Smooth muscle cell (in vitro differentiated cells): ENCODE measurements at regions not wholly inside any gene's neighbourhood (a gene's known extent, or its start where the extent isn't known, plus 50 kb on each side); places are given as distances from the start of the nearest gene placed in this dataset.

Source experiments
- DNase-seq: peaks from one replicate; lab custom pipeline; 2025; ENCODE audit not compliant: unreplicated experiment; lab: John Stamatoyannopoulos, UW
- H2AFZ ChIP-seq: fragments of 200-600 bp; sonication (generic); 2 replicates; pipeline ENCODE4 v1.6.0; 2016; ENCODE audit warnings: antibody characterized with exemption, low read depth, mild to moderate bottlenecking
- H3F3A ChIP-seq: fragments of 200-600 bp; sonication (generic); 2 replicates; pipeline ENCODE4 v1.6.0; 2017; ENCODE audit warnings: antibody characterized with exemption, low read depth
- H3K27ac ChIP-seq: fragments of 200-600 bp; sonication (generic); 2 replicates; pipeline ENCODE4 v1.5.1; 2016; ENCODE audit warnings: low read depth, mild to moderate bottlenecking
- H3K27me3 ChIP-seq: fragments of 200-600 bp; sonication (generic); 2 replicates; pipeline ENCODE4 v1.6.1; 2016; ENCODE audit warnings: low read depth, mild to moderate bottlenecking
- H3K36me3 ChIP-seq: fragments of 200-600 bp; sonication (generic); 2 replicates; pipeline ENCODE4 v1.5.1; 2016; ENCODE audit warnings: low read depth
- H3K4me1 ChIP-seq: fragments of 200-600 bp; sonication (generic); 2 replicates; pipeline ENCODE4 v1.5.1; 2016; ENCODE audit warnings: low read depth
- H3K4me2 ChIP-seq: fragments of 200-600 bp; sonication (generic); 2 replicates; pipeline ENCODE4 v1.6.0; 2016; ENCODE audit warnings: mild to moderate bottlenecking
- H3K4me3 ChIP-seq: fragments of 200-600 bp; sonication (generic); 2 replicates; pipeline ENCODE4 v1.5.1; 2016; ENCODE audit warnings: mild to moderate bottlenecking
- H3K79me2 ChIP-seq: fragments of 200-600 bp; sonication (generic); 2 replicates; pipeline ENCODE4 v1.6.0; 2016; ENCODE audit warnings: low read depth, mild to moderate bottlenecking
- H3K9ac ChIP-seq: fragments of 200-600 bp; sonication (generic); 2 replicates; pipeline ENCODE4 v1.6.0; 2016; ENCODE audit warnings: low read depth
- H3K9me3 ChIP-seq: fragments of 200-600 bp; sonication (generic); replicated peaks from 2 replicates; pipeline ENCODE4 v1.5.1; 2016; ENCODE audit warnings: low read depth
- H4K20me1 ChIP-seq: fragments of 200-600 bp; sonication (generic); 2 replicates; pipeline ENCODE4 v1.6.0; 2016; ENCODE audit warnings: low read depth
- CTCF ChIP-seq: fragments of 200-600 bp; sonication (generic); IDR thresholded peaks from 2 replicates; pipeline ENCODE4 v1.5.1; 2017; ENCODE audit warnings: borderline replicate concordance, mild to moderate bottlenecking, antibody characterized with exemption; ENCODE audit not compliant: insufficient read depth, poor library complexity, severe bottlenecking
- WGBS: methylation state at CpG from one replicate; pipeline ENCODE4 v1.1.7; 2016; ENCODE audit warnings: low lambda C conversion rate; 5-methylcytosine and 5-hydroxymethylcytosine counted together

DNA sequence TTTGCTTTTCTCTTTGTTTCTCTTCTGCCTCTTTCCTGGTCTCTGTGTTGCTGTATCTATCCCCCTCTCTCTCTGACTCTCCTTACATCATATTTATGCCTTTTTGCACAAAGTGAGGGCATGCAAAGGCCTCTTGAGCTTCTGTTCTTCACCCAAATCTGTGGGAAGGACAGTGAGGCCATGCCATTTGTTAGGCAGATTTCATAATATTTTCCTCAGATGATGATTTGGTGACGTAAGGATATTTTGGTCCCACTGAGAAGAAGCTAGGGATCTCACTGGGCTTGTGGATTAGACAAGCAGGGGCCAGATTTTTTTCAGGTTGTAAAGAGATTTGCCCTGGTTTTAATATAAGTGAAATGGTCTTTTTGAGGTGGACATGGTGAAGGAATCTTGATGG, 249.4 kb upstream of the USP24 start:
- WGBS: 85% methylated on average over 1 of the region's 1 CpG
- Histone ChIP-seq H3K27ac (no peak overlapping the region), H3K4me3 (no peak overlapping the region), H3F3A (no peaks in the 10 kb centered on the region), H3K27me3 (no peaks in the 10 kb centered on the region), H3K9ac (no peak overlapping the region), H4K20me1 (no peaks in the 10 kb centered on the region), H2AFZ (peak overlapping the region; percentile 29), H3K4me2 (no peak overlapping the region), H3K79me2 (no peaks in the 10 kb centered on the region), H3K4me1 (no peaks in the 10 kb centered on the region), H3K9me3 (no peaks in the 10 kb centered on the region), H3K36me3 (no peaks in the 10 kb centered on the region)
- TF ChIP-seq CTCF: no peak
- DNase-seq: no peak

DNA sequence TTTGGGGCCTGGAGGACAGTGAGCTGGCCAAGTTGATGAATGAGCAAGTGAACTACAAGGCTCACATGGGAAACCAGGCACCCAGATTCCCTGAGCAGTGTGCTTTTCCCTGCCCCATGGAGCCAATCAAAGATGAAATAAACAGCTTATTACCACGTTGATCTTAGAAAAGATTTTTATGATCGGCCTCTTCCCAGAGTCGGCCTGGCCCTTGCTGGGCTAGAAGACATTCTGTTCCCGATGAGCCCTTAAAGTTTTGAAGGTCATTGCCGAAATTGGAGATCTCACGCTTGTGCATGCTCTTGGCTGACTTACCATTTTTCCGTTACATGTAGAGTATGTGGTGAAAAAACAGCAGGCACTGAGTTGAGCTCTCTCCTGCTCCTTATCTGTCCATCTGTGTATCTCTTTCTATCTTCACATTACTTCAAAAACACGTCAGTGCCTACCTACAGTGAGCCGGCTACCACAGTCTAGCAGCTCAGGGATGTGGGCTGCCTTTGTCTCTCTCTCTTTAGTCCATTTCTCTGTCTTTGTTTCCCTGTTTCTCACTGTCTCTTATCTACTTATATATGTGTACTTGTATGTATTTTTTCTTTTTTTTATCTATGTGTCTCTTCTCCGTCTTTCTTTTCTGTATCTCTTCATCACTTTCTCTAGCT, 248.8 kb upstream of the USP24 start:
- WGBS: 90% methylated on average over 10 of the region's 10 CpGs
- no peaks in the 10 kb centered on the region for H3K79me2 ChIP-seq

DNA sequence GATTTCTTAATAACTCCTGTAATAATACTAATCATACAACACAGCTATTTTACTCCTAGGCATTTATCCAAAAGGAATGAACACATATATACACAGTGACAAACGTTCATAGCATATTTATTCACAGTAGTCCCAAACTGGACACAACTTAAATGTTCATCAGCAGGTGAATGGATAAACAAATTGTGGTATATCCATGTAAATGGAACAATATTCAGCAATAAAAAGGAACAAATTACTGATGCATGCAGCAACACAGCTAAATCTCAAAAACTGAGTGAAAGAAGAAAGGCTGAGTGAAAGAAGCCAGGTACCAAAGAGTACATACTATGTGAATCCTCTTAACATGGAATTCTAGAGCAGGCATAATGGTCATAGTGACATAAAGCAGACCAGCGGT, 242.7 kb upstream of the USP24 start:
- DNase-seq: no peak
- Histone ChIP-seq H2AFZ (no peak overlapping the region), H4K20me1 (no peaks in the 10 kb centered on the region), H3K9me3 (no peaks in the 10 kb centered on the region), H3K4me1 (no peaks in the 10 kb centered on the region), H3F3A (no peaks in the 10 kb centered on the region), H3K27ac (no peak overlapping the region), H3K4me3 (no peak overlapping the region), H3K36me3 (no peaks in the 10 kb centered on the region), H3K27me3 (no peaks in the 10 kb centered on the region), H3K9ac (no peak overlapping the region), H3K4me2 (no peak overlapping the region), H3K79me2 (no peaks in the 10 kb centered on the region)
- TF ChIP-seq CTCF: no peak
- 83% methylated on average over 2 of the region's 2 CpGs for WGBS

More for the DNA sequence above, 248.8 kb upstream of the USP24 start:
- H3K4me3 ChIP-seq: no peak overlapping the region
- no peak for DNase-seq
- TF ChIP-seq CTCF: no peak
- H3K4me2 ChIP-seq: no peak overlapping the region
- H3K9ac ChIP-seq: no peak overlapping the region
- H3F3A ChIP-seq: no peaks in the 10 kb centered on the region
- H3K9me3 ChIP-seq: no peaks in the 10 kb centered on the region
- no peaks in the 10 kb centered on the region for H3K27me3 ChIP-seq
- no peak overlapping the region for H2AFZ ChIP-seq
- H3K36me3 ChIP-seq: no peaks in the 10 kb centered on the region
- H3K27ac ChIP-seq: no peak overlapping the region
- H4K20me1 ChIP-seq: no peaks in the 10 kb centered on the region
- H3K4me1 ChIP-seq: no peaks in the 10 kb centered on the region

GRCh38 chr1:55456971-55457370, 241.8 kb upstream of the USP24 start:
- H3K27me3 ChIP-seq: no peaks in the 10 kb centered on the region
- H3K9me3 ChIP-seq: no peaks in the 10 kb centered on the region
- no peak overlapping the region for H2AFZ ChIP-seq
- no peak overlapping the region for H3K4me2 ChIP-seq
- H3K27ac ChIP-seq: no peak overlapping the region
- H3K79me2 ChIP-seq: no peaks in the 10 kb centered on the region
- H3K9ac ChIP-seq: no peak overlapping the region
- no peak for TF ChIP-seq CTCF
- H4K20me1 ChIP-seq: no peaks in the 10 kb centered on the region
- no peaks in the 10 kb centered on the region for H3F3A ChIP-seq
- H3K4me3 ChIP-seq: no peak overlapping the region
- no peaks in the 10 kb centered on the region for H3K36me3 ChIP-seq
- 92% methylated on average over 1 of the region's 1 CpG for WGBS
- no peak for DNase-seq
- no peaks in the 10 kb centered on the region for H3K4me1 ChIP-seq
